ENCODE measurements at regions not wholly inside any gene's neighbourhood (a gene's known extent, or its start where the extent isn't known, plus 50 kb on each side); places are given as distances from the start of the nearest gene placed in this dataset.

GRCh38 chr3:145133281-145133680 is 1027.7 kb downstream of the PLOD2 start:
- Histone ChIP-seq H3K79me2 (ENCODE audit: control insufficient read depth, insufficient read depth, low read length) (no peaks in the 10 kb centered on the region), H3K36me3 (ENCODE audit: control insufficient read depth in 2 of 2, extremely low read depth in 1 of 2, insufficient read depth in 2 of 2, low read length in 2 of 2) (no peaks in the 10 kb centered on the region), H3K9me1 (ENCODE audit: control insufficient read depth, extremely low read depth, insufficient read depth, low read length) (no peaks in the 10 kb centered on the region), H3K9ac (ENCODE audit: control insufficient read depth, extremely low read depth, insufficient read depth, low read length) (no peak overlapping the region), H3K4me2 (ENCODE audit: control insufficient read depth, extremely low read depth, insufficient read depth, low read depth, low read length) (no peak overlapping the region), H2AFZ (ENCODE audit: control insufficient read depth, low read length) (no peak overlapping the region), H4K20me1 (ENCODE audit: control insufficient read depth, extremely low read depth, insufficient read depth, low read length) (no peaks in the 10 kb centered on the region), H3K27me3 (ENCODE audit: control insufficient read depth, extremely low read depth, insufficient read depth, low read length) (no peaks in the 10 kb centered on the region), H3K4me3 (ENCODE audit: control insufficient read depth in 2 of 3, extremely low read depth in 1 of 3, insufficient read depth in 2 of 3, low read depth in 1 of 3, low read length in 3 of 3) (no peak overlapping the region), H3K9me3 (ENCODE audit: control insufficient read depth, low read depth, low read length) (no peaks in the 10 kb centered on the region), H3K4me1 (ENCODE audit: control insufficient read depth, extremely low read depth, insufficient read depth, low read length) (no peaks in the 10 kb centered on the region), H3K27ac (ENCODE audit: control insufficient read depth, insufficient read depth, low read length) (no peak overlapping the region)
- no peak for TF ChIP-seq CTCF (optimal IDR thresholded peaks at IDR 0.05 in 1 of 3, IDR thresholded peaks at IDR 0.05 in 1 of 3, conservative IDR thresholded peaks at IDR 0.05 in 1 of 3; ENCODE audit: extremely low read depth in 1 of 3, insufficient read depth in 2 of 3, low read length in 3 of 3)
- no peak for TF ChIP-seq EZH2 (IDR thresholded peaks at IDR 0.05; ENCODE audit: low read length)
- dilution Hi-C loops (cut with MboI; ENCODE audit: extremely low pct_ligation_motif_present, low sequenced_read_pairs) = no loop called here
- DNase-seq (ENCODE audit: low read depth, low spot score) (no peak), FAIRE-seq (no peak)

DNA sequence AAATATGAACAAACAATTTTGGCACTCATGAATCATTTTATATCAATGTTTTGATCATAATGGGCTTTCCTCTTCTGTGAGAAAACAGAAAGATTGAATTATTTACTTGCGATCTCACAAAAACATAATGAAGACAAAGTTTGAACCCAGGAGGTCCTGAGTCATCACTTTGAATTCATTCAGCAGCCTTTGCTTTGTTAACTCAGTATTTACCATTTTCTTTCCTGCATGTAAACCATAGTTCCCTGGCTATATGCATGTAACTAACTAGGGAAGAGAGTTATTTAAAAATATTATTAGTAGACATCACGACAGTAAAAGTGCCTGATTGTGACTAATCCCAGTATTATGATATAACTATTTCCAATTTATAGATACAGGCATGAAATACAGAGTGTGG is 1026.2 kb downstream of the PLOD2 start:
- FAIRE-seq (no peak), DNase-seq (ENCODE audit: low read depth, low spot score) (no peak)
- no peaks in the 10 kb centered on the region for H3K27me3 ChIP-seq (ENCODE audit: control insufficient read depth, extremely low read depth, insufficient read depth, low read length)
- no peaks in the 10 kb centered on the region for H3K79me2 ChIP-seq (ENCODE audit: control insufficient read depth, insufficient read depth, low read length)
- dilution Hi-C loops (cut with MboI; ENCODE audit: extremely low pct_ligation_motif_present, low sequenced_read_pairs) = no loop called here
- no peak overlapping the region for H3K9ac ChIP-seq (ENCODE audit: control insufficient read depth, extremely low read depth, insufficient read depth, low read length)
- H2AFZ ChIP-seq (ENCODE audit: control insufficient read depth, low read length) = no peak overlapping the region
- TF ChIP-seq EZH2 (IDR thresholded peaks at IDR 0.05; ENCODE audit: low read length) (no peak), CTCF (optimal IDR thresholded peaks at IDR 0.05 in 1 of 3, IDR thresholded peaks at IDR 0.05 in 1 of 3, conservative IDR thresholded peaks at IDR 0.05 in 1 of 3; ENCODE audit: extremely low read depth in 1 of 3, insufficient read depth in 2 of 3, low read length in 3 of 3) (no peak)
- no peak overlapping the region for H3K4me3 ChIP-seq (ENCODE audit: control insufficient read depth in 2 of 3, extremely low read depth in 1 of 3, insufficient read depth in 2 of 3, low read depth in 1 of 3, low read length in 3 of 3)
- H3K27ac ChIP-seq (ENCODE audit: control insufficient read depth, insufficient read depth, low read length) = no peak overlapping the region
- no peak overlapping the region for H3K4me2 ChIP-seq (ENCODE audit: control insufficient read depth, extremely low read depth, insufficient read depth, low read depth, low read length)
- no peaks in the 10 kb centered on the region for H3K36me3 ChIP-seq (ENCODE audit: control insufficient read depth in 2 of 2, extremely low read depth in 1 of 2, insufficient read depth in 2 of 2, low read length in 2 of 2)
- H3K9me3 ChIP-seq (ENCODE audit: control insufficient read depth, low read depth, low read length) = no peaks in the 10 kb centered on the region
- H3K9me1 ChIP-seq (ENCODE audit: control insufficient read depth, extremely low read depth, insufficient read depth, low read length) = no peaks in the 10 kb centered on the region
- no peaks in the 10 kb centered on the region for H3K4me1 ChIP-seq (ENCODE audit: control insufficient read depth, extremely low read depth, insufficient read depth, low read length)
- H4K20me1 ChIP-seq (ENCODE audit: control insufficient read depth, extremely low read depth, insufficient read depth, low read length) = no peaks in the 10 kb centered on the region
